Glutamatergic neuron (in vitro differentiated cells): ENCODE measurements at regions not wholly inside any gene's neighbourhood (a gene's known extent, or its start where the extent isn't known, plus 50 kb on each side); places are given as distances from the start of the nearest gene placed in this dataset.

Source experiments
- DNase-seq: peaks from one replicate; pipeline ENCODE4 v3.0.0; 2022
- H3K27ac Mint-ChIP-seq: one replicate; pipeline ENCODE4 v1.8.0; 2020; ENCODE audit warnings: mild to moderate bottlenecking, mixed read lengths, inconsistent platforms; ENCODE audit not compliant: unreplicated experiment
- H3K27me3 Mint-ChIP-seq: one replicate; pipeline ENCODE4 v1.8.0; 2020; ENCODE audit warnings: mild to moderate bottlenecking, moderate library complexity, mixed read lengths, inconsistent platforms; ENCODE audit not compliant: unreplicated experiment
- H3K36me3 Mint-ChIP-seq: one replicate; pipeline ENCODE4 v1.8.0; 2020; ENCODE audit warnings: mild to moderate bottlenecking, mixed read lengths, inconsistent platforms; ENCODE audit not compliant: unreplicated experiment
- H3K4me1 Mint-ChIP-seq: one replicate; pipeline ENCODE4 v1.8.0; 2020; ENCODE audit warnings: mild to moderate bottlenecking, low read depth, mixed read lengths, inconsistent platforms; ENCODE audit not compliant: unreplicated experiment
- H3K4me3 Mint-ChIP-seq: one replicate; pipeline ENCODE4 v1.8.0; 2020; ENCODE audit warnings: mild to moderate bottlenecking, mixed read lengths, inconsistent platforms; ENCODE audit not compliant: unreplicated experiment
- H3K9me3 Mint-ChIP-seq: one replicate; pipeline ENCODE4 v1.8.0; 2020; ENCODE audit warnings: mild to moderate bottlenecking, moderate library complexity, mixed read lengths, inconsistent platforms; ENCODE audit not compliant: unreplicated experiment
- TF ChIP-seq, protein P1 (sequence below): fragments of 200-600 bp; sonication (generic); IDR thresholded peaks from one replicate; pipeline ENCODE4 v1.5.0; 2021; ENCODE audit not compliant: partially characterized antibody, unreplicated experiment

DNA sequence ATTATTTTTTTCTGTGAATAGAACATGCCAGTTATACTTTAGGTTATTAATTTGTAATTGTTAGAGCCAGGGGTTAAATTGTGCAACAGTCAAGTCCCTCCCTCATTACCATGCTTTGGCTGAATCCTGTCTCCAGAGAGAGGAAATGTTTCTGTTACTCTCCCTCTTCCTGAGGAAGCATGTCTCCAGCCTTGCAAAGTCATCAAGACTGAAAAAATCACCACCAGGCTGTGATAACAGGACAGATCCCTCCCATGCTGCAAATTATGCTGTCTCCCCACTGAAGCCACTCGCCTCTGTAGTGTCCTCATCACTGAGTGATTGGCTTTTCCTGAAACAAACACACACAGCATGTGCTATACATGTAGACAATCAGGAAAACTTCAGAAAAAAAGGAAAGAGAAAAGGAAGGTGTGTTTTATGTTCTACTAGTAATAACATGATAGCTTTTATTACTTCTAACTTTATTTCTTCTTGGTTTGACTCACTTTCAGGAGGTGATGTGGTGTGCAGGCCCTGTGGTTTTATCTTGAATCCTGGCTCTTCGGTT, 290.0 kb upstream of the JAG1 start:
- TF ChIP-seq, protein P1, sequence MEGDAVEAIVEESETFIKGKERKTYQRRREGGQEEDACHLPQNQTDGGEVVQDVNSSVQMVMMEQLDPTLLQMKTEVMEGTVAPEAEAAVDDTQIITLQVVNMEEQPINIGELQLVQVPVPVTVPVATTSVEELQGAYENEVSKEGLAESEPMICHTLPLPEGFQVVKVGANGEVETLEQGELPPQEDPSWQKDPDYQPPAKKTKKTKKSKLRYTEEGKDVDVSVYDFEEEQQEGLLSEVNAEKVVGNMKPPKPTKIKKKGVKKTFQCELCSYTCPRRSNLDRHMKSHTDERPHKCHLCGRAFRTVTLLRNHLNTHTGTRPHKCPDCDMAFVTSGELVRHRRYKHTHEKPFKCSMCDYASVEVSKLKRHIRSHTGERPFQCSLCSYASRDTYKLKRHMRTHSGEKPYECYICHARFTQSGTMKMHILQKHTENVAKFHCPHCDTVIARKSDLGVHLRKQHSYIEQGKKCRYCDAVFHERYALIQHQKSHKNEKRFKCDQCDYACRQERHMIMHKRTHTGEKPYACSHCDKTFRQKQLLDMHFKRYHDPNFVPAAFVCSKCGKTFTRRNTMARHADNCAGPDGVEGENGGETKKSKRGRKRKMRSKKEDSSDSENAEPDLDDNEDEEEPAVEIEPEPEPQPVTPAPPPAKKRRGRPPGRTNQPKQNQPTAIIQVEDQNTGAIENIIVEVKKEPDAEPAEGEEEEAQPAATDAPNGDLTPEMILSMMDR: no peak
- Mint-ChIP-seq H3K27ac (no peak overlapping the region), H3K27me3 (no peaks in the 10 kb centered on the region), H3K36me3 (no peaks in the 10 kb centered on the region), H3K9me3 (no peaks in the 10 kb centered on the region), H3K4me3 (no peak overlapping the region), H3K4me1 (no peaks in the 10 kb centered on the region)
- no peak for DNase-seq

DNA sequence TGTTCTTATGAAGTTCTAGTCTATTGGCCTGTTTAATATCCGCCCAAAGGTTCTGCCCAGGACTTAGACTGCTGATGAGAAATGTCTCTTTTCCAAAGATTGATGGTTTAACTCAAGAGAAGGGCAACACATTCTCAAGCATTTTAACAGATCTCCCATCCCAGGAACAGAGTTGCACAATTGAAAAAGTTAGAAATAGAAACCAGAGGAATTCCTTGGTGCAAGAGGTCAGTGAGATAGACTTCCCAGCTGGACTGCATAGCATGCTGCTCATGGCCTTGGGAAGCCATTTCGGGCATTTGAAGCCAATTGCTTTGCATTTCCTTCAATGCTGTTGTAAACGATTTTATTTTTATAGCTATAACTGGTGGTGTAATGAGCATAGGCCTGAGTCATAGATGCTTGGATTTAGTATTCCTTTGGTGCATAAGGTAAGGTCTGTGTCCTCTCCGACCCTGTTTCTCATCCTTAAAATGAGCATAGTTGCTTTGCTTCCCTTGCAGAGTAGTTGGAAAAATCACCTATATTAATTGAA, 292.2 kb upstream of the JAG1 start:
- TF ChIP-seq, protein P1: no peak
- no peaks in the 10 kb centered on the region for H3K9me3 Mint-ChIP-seq
- H3K27me3 Mint-ChIP-seq: no peaks in the 10 kb centered on the region
- no peak for DNase-seq
- H3K36me3 Mint-ChIP-seq: no peaks in the 10 kb centered on the region
- no peaks in the 10 kb centered on the region for H3K4me1 Mint-ChIP-seq
- no peak overlapping the region for H3K4me3 Mint-ChIP-seq
- H3K27ac Mint-ChIP-seq: no peak overlapping the region

DNA sequence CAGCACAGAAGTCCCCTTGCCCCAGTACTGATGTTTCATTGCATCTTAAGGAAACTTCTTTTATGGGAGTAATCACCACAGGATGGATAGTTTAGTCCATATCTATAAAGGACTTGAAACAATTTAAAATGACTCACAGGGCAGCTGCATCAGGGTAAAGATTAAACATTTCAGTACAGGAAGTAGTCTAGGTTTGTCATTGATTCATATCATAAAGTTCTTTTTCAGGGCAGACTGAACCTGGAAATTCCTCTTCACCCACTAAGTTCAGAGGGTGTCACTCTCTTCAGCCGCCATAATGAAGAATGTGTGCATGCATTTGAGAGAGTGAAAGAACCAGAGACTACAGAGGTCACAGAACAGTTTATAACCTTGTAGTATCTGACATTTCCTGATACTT, 296.3 kb upstream of the JAG1 start:
- Mint-ChIP-seq H3K4me1 (no peaks in the 10 kb centered on the region), H3K36me3 (no peaks in the 10 kb centered on the region), H3K4me3 (no peak overlapping the region), H3K27ac (no peak overlapping the region), H3K27me3 (no peaks in the 10 kb centered on the region), H3K9me3 (no peaks in the 10 kb centered on the region)
- TF ChIP-seq, protein P1: no peak
- no peak for DNase-seq

DNA sequence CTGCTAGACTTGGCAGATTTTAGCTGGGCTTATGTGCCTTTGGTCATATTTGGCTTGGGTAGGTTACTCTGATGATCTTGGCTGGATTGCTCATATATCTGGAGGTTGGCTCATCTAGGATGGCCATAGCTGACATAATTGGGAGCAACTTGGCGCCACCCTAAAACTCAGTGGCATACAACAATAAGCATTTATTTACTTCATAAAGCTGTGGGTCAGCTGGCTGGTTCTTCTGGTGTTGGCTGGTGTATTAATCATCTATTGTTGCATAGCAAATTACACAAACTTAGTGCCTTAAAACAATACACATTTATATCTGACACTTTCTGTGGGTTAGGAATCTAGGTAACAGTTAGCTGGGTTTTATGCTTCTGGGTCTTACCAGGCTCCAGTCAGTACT, 297.3 kb upstream of the JAG1 start:
- Mint-ChIP-seq H3K4me1 (no peaks in the 10 kb centered on the region), H3K4me3 (no peak overlapping the region), H3K27me3 (no peaks in the 10 kb centered on the region), H3K9me3 (no peaks in the 10 kb centered on the region), H3K27ac (no peak overlapping the region), H3K36me3 (no peaks in the 10 kb centered on the region)
- TF ChIP-seq, protein P1: no peak
- no peak for DNase-seq

DNA sequence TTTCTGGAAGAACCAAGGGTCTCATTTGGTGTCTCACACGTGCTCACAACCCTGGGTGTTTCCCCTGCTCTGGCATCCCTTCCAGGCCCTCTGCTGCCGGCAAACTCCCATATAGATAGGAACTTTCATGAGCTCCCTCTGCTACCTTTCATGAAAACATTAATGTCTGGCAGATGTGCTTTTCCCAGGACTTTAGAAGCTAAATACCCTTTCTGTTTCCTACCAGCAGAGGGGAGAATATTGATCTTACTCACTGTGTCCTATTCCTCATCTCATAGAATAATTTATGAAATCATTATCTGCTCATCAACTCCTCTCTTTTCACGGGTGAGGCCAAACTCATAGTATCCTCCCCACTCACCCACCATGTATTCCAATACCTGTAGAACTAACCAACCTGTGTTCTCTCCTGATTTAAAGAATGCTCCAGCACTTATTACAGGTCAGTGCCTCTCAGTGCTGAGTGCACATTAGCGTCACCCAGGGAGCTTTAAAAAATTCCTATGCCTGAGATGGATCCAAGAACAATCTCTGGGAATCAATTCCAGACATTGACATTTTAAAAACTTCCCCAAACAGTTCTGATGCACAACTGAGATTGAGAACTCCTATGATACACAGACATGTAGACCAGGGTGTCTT, 298.5 kb upstream of the JAG1 start:
- Mint-ChIP-seq H3K4me1 (no peaks in the 10 kb centered on the region), H3K36me3 (no peaks in the 10 kb centered on the region), H3K27ac (no peak overlapping the region), H3K4me3 (no peak overlapping the region), H3K27me3 (no peaks in the 10 kb centered on the region), H3K9me3 (no peaks in the 10 kb centered on the region)
- TF ChIP-seq, protein P1: no peak
- no peak for DNase-seq
